Peyer's patch (tissue), 4 donors: ENCODE measurements at regions not wholly inside any gene's neighbourhood (a gene's known extent, or its start where the extent isn't known, plus 50 kb on each side); places are given as distances from the start of the nearest gene placed in this dataset.

ENCODE experiments used
- POLR2A ChIP-seq, 2 donors: fragments of 450-650 bp; IDR thresholded peaks; one replicate each; pipeline ENCODE4 v1.5.1; 2017; ENCODE audit warnings: antibody characterized with exemption in 2 of 2, mild to moderate bottlenecking in 2 of 2, moderate library complexity in 2 of 2
- TF ChIP-seq, protein P1 (sequence below), 6 experiments: fragments of 450-650 bp in 4 of 6; fragments of 200-600 bp in 2 of 6; sonication (generic) in 1 of 6; IDR thresholded peaks; one replicate each; pipeline ENCODE4 v1.5.1; 2017 to 2019; ENCODE audit warnings: antibody characterized with exemption in 6 of 6, mild to moderate bottlenecking in 3 of 6, moderate library complexity in 1 of 6

GRCh38 chr2:204395539-204395938 lies 149.7 kb upstream of the PARD3B start:
- TF ChIP-seq, protein P1, sequence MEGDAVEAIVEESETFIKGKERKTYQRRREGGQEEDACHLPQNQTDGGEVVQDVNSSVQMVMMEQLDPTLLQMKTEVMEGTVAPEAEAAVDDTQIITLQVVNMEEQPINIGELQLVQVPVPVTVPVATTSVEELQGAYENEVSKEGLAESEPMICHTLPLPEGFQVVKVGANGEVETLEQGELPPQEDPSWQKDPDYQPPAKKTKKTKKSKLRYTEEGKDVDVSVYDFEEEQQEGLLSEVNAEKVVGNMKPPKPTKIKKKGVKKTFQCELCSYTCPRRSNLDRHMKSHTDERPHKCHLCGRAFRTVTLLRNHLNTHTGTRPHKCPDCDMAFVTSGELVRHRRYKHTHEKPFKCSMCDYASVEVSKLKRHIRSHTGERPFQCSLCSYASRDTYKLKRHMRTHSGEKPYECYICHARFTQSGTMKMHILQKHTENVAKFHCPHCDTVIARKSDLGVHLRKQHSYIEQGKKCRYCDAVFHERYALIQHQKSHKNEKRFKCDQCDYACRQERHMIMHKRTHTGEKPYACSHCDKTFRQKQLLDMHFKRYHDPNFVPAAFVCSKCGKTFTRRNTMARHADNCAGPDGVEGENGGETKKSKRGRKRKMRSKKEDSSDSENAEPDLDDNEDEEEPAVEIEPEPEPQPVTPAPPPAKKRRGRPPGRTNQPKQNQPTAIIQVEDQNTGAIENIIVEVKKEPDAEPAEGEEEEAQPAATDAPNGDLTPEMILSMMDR (IDR thresholded peaks at IDR 0.05), result no peak
- no peak for TF ChIP-seq POLR2A (IDR thresholded peaks at IDR 0.05)
